SK-N-SH (cell line): ENCODE measurements at regions not wholly inside any gene's neighbourhood (a gene's known extent, or its start where the extent isn't known, plus 50 kb on each side); places are given as distances from the start of the nearest gene placed in this dataset.

Experiments used
- CTCF ChIP-seq: fragments of 200-600 bp; sonication (generic); IDR thresholded peaks from 2 replicates; pipeline ENCODE4 v1.6.1; 2017; ENCODE audit warnings: antibody characterized with exemption, mild to moderate bottlenecking, moderate library complexity
- GABPA ChIP-seq: IDR thresholded peaks from 2 replicates; pipeline ENCODE4 v1.4.0; 2012; ENCODE audit warnings: low read depth, mild to moderate bottlenecking
- MAX ChIP-seq: IDR thresholded peaks from 2 replicates; pipeline ENCODE4 v1.4.0; 2012; ENCODE audit warnings: low read depth
- RAD21 ChIP-seq: IDR thresholded peaks from 2 replicates; pipeline ENCODE4 v1.6.1; 2012; ENCODE audit warnings: mild to moderate bottlenecking, low read length
- RFX5 ChIP-seq: IDR thresholded peaks from 2 replicates; pipeline ENCODE4 v1.6.1; 2012; ENCODE audit warnings: mild to moderate bottlenecking, improper control_type of control experiment, low read length
- RXRA ChIP-seq: IDR thresholded peaks from 2 replicates; pipeline ENCODE4 v1.4.0; 2012; ENCODE audit warnings: low read depth, mild to moderate bottlenecking, borderline replicate concordance
- TAF1 ChIP-seq: IDR thresholded peaks from 2 replicates; pipeline ENCODE4 v1.6.1; 2012; ENCODE audit warnings: low read depth, mild to moderate bottlenecking, low read length, moderate library complexity, borderline replicate concordance
- TF ChIP-seq, protein P1 (sequence below): IDR thresholded peaks from 2 replicates; pipeline ENCODE4 v1.4.0; 2012; ENCODE audit warnings: low read depth, borderline replicate concordance
- TF ChIP-seq, protein P2 (sequence below): fragments of 150-350 bp; IDR thresholded peaks from 2 replicates; pipeline ENCODE4 v1.6.1; 2017; ENCODE audit warnings: antibody characterized with exemption, low read length, low read depth, borderline replicate concordance

- TF ChIP-seq RFX5 = no peak
- TF ChIP-seq CTCF = no peak
- TF ChIP-seq RAD21 = no peak
- TF ChIP-seq, protein P1, sequence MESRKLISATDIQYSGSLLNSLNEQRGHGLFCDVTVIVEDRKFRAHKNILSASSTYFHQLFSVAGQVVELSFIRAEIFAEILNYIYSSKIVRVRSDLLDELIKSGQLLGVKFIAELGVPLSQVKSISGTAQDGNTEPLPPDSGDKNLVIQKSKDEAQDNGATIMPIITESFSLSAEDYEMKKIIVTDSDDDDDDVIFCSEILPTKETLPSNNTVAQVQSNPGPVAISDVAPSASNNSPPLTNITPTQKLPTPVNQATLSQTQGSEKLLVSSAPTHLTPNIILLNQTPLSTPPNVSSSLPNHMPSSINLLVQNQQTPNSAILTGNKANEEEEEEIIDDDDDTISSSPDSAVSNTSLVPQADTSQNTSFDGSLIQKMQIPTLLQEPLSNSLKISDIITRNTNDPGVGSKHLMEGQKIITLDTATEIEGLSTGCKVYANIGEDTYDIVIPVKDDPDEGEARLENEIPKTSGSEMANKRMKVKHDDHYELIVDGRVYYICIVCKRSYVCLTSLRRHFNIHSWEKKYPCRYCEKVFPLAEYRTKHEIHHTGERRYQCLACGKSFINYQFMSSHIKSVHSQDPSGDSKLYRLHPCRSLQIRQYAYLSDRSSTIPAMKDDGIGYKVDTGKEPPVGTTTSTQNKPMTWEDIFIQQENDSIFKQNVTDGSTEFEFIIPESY = no peak
- TF ChIP-seq GABPA = no peak
- no peak for TF ChIP-seq RXRA
- TF ChIP-seq TAF1 = no peak
- TF ChIP-seq, protein P2, sequence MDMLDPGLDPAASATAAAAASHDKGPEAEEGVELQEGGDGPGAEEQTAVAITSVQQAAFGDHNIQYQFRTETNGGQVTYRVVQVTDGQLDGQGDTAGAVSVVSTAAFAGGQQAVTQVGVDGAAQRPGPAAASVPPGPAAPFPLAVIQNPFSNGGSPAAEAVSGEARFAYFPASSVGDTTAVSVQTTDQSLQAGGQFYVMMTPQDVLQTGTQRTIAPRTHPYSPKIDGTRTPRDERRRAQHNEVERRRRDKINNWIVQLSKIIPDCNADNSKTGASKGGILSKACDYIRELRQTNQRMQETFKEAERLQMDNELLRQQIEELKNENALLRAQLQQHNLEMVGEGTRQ = no peak
- TF ChIP-seq MAX = no peak
Measured at GRCh38 chr2:117137371-117137770, 677.1 kb upstream of the DDX18 start.
